ENCODE measurements at regions not wholly inside any gene's neighbourhood (a gene's known extent, or its start where the extent isn't known, plus 50 kb on each side); places are given as distances from the start of the nearest gene placed in this dataset.

GRCh38 chr16:85522308-85522841 is 90.7 kb upstream of the GSE1 start:
- no peak for TF ChIP-seq REST (IDR thresholded peaks at IDR 0.05; ENCODE audit: insufficient read depth in 1 of 2, low read depth in 2 of 2, low read length in 2 of 2)
- TF ChIP-seq FOXP2 (optimal IDR thresholded peaks at IDR 0.05; ENCODE audit: borderline replicate concordance, extremely low read depth, extremely low read length, insufficient read depth) = no peak
- TF ChIP-seq POLR2AphosphoS5 (IDR thresholded peaks at IDR 0.05; ENCODE audit: low read depth, low read length) = no peak
- no peak for TF ChIP-seq SIN3A (IDR thresholded peaks at IDR 0.05; ENCODE audit: borderline replicate concordance, insufficient read depth, low read length)
- no peak for TF ChIP-seq TAF1 (IDR thresholded peaks at IDR 0.05; ENCODE audit: borderline replicate concordance, insufficient read depth, low read length)

GRCh38 chr16:85522842-85523601 is 90.1 kb upstream of the GSE1 start:
- TF ChIP-seq POLR2AphosphoS5 (IDR thresholded peaks at IDR 0.05; ENCODE audit: low read depth, low read length) = no peak
- TF ChIP-seq TAF1 (IDR thresholded peaks at IDR 0.05; ENCODE audit: borderline replicate concordance, insufficient read depth, low read length) = no peak
- TF ChIP-seq FOXP2 (optimal IDR thresholded peaks at IDR 0.05; ENCODE audit: borderline replicate concordance, extremely low read depth, extremely low read length, insufficient read depth) = no peak
- no peak for TF ChIP-seq SIN3A (IDR thresholded peaks at IDR 0.05; ENCODE audit: borderline replicate concordance, insufficient read depth, low read length)
- no peak for TF ChIP-seq REST (IDR thresholded peaks at IDR 0.05; ENCODE audit: insufficient read depth in 1 of 2, low read depth in 2 of 2, low read length in 2 of 2)

GRCh38 chr16:85523602-85524364 is 89.3 kb upstream of the GSE1 start:
- no peak for TF ChIP-seq REST (IDR thresholded peaks at IDR 0.05; ENCODE audit: insufficient read depth in 1 of 2, low read depth in 2 of 2, low read length in 2 of 2)
- TF ChIP-seq POLR2AphosphoS5 (IDR thresholded peaks at IDR 0.05; ENCODE audit: low read depth, low read length) = no peak
- TF ChIP-seq TAF1 (IDR thresholded peaks at IDR 0.05; ENCODE audit: borderline replicate concordance, insufficient read depth, low read length) = no peak
- TF ChIP-seq SIN3A (IDR thresholded peaks at IDR 0.05; ENCODE audit: borderline replicate concordance, insufficient read depth, low read length) = no peak
- no peak for TF ChIP-seq FOXP2 (optimal IDR thresholded peaks at IDR 0.05; ENCODE audit: borderline replicate concordance, extremely low read depth, extremely low read length, insufficient read depth)

- TF ChIP-seq TAF1 (IDR thresholded peaks at IDR 0.05; ENCODE audit: borderline replicate concordance, insufficient read depth, low read length) (no peak), REST (IDR thresholded peaks at IDR 0.05; ENCODE audit: insufficient read depth in 1 of 2, low read depth in 2 of 2, low read length in 2 of 2) (no peak), FOXP2 (optimal IDR thresholded peaks at IDR 0.05; ENCODE audit: borderline replicate concordance, extremely low read depth, extremely low read length, insufficient read depth) (no peak), POLR2AphosphoS5 (IDR thresholded peaks at IDR 0.05; ENCODE audit: low read depth, low read length) (no peak), SIN3A (IDR thresholded peaks at IDR 0.05; ENCODE audit: borderline replicate concordance, insufficient read depth, low read length) (no peak)
Measured at GRCh38 chr16:85524365-85524629, 88.8 kb upstream of the GSE1 start.
